ENCODE measurements at regions not wholly inside any gene's neighbourhood (a gene's known extent, or its start where the extent isn't known, plus 50 kb on each side); places are given as distances from the start of the nearest gene placed in this dataset.

- Mint-ChIP-seq H3K27ac (no peak overlapping the region), H3K4me3 (no peak overlapping the region), H3K9me3 (no peaks in the 10 kb centered on the region), H3K27me3 (no peaks in the 10 kb centered on the region), H3K36me3 (no peaks in the 10 kb centered on the region), H3K4me1 (ENCODE audit: low read depth) (no peaks in the 10 kb centered on the region)
- DNase-seq, result no peak
- intact Hi-C loops (cut with micrococcal nuclease), result no loop called here
- CTCF ChIA-PET, result no interaction called here
- POLR2A ChIA-PET, result no interaction called here
These were observed 316.4 kb upstream of the GRIN3A start for GRCh38 chr9:102054811-102055210.

DNA sequence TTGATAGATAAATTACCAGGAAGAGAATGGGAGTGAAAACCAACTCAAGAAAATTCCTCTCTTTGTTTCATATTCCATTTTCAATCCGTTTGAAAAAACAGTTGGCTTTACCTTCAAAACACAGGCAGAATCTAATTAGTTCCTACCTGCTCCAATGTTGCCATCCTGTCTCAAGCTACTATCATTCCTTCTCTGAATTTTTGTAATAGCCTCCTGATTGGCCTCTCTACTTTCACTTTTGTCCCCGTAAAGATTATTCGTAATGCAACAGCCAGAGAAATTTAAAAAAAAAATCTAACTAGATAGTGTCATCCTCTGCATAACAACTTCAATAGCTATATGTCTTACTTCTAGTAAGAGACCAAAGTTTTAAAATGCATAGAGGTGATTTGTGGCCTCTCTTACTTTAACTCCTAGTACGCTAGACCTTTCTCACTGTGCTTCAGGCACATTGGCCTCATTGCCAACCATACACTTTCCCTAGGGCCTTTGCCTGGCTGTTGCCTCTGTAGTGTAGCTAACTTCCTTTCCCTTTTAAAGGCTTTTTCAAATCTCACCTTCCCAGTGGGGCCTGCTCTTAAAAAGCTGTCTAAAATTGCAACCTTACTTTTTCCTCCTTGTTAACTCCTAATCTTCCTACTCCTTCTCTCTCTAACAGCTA, 311.3 kb upstream of the GRIN3A start:
- CTCF ChIA-PET, result no interaction called here
- Mint-ChIP-seq H3K9me3 (no peaks in the 10 kb centered on the region), H3K36me3 (no peaks in the 10 kb centered on the region), H3K4me1 (ENCODE audit: low read depth) (no peaks in the 10 kb centered on the region), H3K27ac (no peak overlapping the region), H3K27me3 (no peaks in the 10 kb centered on the region), H3K4me3 (no peak overlapping the region)
- DNase-seq, result no peak
- POLR2A ChIA-PET, result no interaction called here
- intact Hi-C loops (cut with micrococcal nuclease), result no loop called here

DNA sequence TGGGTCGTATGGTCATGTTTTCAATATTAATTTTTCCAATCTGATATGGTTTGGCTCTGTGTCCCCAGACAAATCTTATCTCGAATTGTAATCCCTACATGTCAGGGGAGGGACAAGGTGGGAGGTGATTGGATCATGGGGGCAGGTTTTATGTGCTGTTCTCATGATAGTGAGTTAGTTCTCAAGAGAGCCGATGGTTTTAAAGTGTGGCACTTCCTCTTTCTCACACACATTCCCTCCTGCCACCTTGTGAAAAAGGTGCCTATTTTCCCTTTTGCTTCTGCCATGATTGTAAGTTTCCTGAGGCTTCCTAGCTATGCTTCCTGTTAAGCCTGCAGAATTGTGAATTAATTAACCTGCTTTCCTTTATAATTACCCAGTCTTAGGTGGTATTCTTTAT, 309.1 kb upstream of the GRIN3A start:
- no peaks in the 10 kb centered on the region for H3K4me1 Mint-ChIP-seq (ENCODE audit: low read depth)
- no peak overlapping the region for H3K4me3 Mint-ChIP-seq
- no peak overlapping the region for H3K27ac Mint-ChIP-seq
- intact Hi-C loops (cut with micrococcal nuclease), result no loop called here
- ChIA-PET CTCF (no interaction called here), POLR2A (no interaction called here)
- H3K27me3 Mint-ChIP-seq, result no peaks in the 10 kb centered on the region
- H3K36me3 Mint-ChIP-seq, result no peaks in the 10 kb centered on the region
- no peak for DNase-seq
- H3K9me3 Mint-ChIP-seq, result no peaks in the 10 kb centered on the region

DNA sequence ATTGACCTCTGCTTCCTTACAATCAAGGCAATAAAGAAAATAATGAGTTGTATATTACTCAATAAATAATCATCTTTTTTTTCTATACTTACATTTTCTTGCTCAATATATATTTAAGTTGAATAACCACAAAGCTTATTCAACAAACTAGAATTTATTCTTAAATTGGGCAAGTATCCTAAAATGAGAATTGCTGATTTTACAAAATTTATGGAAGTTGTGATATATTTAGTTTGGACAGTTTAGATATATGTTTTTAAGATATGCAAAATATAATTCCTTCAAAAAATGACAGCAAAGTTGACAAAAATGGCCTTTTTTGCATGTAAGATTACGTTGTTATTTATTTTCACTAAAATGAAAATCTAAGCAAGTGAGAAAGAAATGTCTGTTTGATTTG, 305.7 kb upstream of the GRIN3A start:
- H3K4me1 Mint-ChIP-seq (ENCODE audit: low read depth), result no peaks in the 10 kb centered on the region
- no peak for DNase-seq
- intact Hi-C loops (cut with micrococcal nuclease), result no loop called here
- H3K4me3 Mint-ChIP-seq, result no peak overlapping the region
- ChIA-PET POLR2A (no interaction called here), CTCF (no interaction called here)
- H3K9me3 Mint-ChIP-seq, result no peaks in the 10 kb centered on the region
- H3K27me3 Mint-ChIP-seq, result no peaks in the 10 kb centered on the region
- no peaks in the 10 kb centered on the region for H3K36me3 Mint-ChIP-seq
- no peak overlapping the region for H3K27ac Mint-ChIP-seq

DNA sequence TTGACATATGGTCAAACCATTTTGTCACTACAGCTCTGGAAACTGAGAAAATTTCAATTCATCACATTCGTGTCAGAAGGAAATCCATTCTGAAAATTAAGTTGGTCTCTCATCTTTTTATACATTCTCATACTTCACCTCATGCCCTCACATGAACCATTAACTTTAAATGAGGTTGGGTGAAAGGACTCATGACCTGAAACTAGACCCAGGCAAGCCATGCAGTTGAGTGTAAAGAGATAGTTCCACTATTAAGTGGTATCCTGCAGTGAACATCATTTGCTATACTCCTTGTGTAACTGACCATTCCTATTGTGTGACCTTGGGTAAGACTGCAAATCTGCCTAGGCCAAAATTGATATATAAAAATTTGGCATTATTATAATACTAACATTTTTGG, 299.6 kb upstream of the GRIN3A start:
- intact Hi-C loops (cut with micrococcal nuclease), result no loop called here
- H3K4me1 Mint-ChIP-seq (ENCODE audit: low read depth), result no peaks in the 10 kb centered on the region
- H3K36me3 Mint-ChIP-seq, result no peaks in the 10 kb centered on the region
- no peaks in the 10 kb centered on the region for H3K27me3 Mint-ChIP-seq
- no peak overlapping the region for H3K27ac Mint-ChIP-seq
- H3K9me3 Mint-ChIP-seq, result no peaks in the 10 kb centered on the region
- H3K4me3 Mint-ChIP-seq, result no peak overlapping the region
- POLR2A ChIA-PET, result no interaction called here
- no peak for DNase-seq
- CTCF ChIA-PET, result no interaction called here

DNA sequence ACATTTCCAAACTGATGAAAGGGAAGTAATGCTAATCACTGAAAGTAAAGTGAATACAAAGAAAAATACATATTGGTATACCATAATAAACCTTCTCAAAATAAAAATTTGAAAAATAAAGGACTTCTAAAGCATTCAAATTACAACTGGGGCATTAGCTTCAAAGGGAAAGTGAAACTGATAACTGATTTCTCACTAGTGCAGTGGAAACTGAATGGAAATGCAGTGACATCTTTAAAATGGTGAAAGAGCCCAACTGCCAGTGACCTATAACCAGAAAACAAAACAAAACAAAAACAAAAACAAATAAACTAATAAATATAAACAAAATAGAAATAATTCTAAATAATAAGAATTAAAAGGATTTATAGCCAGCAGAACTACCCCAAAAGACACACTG, 297.5 kb upstream of the GRIN3A start:
- no peaks in the 10 kb centered on the region for H3K9me3 Mint-ChIP-seq
- intact Hi-C loops (cut with micrococcal nuclease), result no loop called here
- DNase-seq, result no peak
- H3K27me3 Mint-ChIP-seq, result no peaks in the 10 kb centered on the region
- H3K4me1 Mint-ChIP-seq (ENCODE audit: low read depth), result no peaks in the 10 kb centered on the region
- no peaks in the 10 kb centered on the region for H3K36me3 Mint-ChIP-seq
- ChIA-PET POLR2A (no interaction called here), CTCF (no interaction called here)
- H3K4me3 Mint-ChIP-seq, result no peak overlapping the region
- no peak overlapping the region for H3K27ac Mint-ChIP-seq

GRCh38 chr9:102032614-102033013, 294.2 kb upstream of the GRIN3A start:
- no peak for DNase-seq
- ChIA-PET CTCF (no interaction called here), POLR2A (interaction anchor here (0.6 kb wide), 1 partner anchor 10 kb away, joined by 3 read pairs; no protein-coding TSS in a partner anchor)
- intact Hi-C loops (cut with micrococcal nuclease), result no loop called here
- Mint-ChIP-seq H3K27me3 (no peaks in the 10 kb centered on the region), H3K36me3 (no peaks in the 10 kb centered on the region), H3K4me3 (no peak overlapping the region), H3K4me1 (ENCODE audit: low read depth) (no peaks in the 10 kb centered on the region), H3K9me3 (no peaks in the 10 kb centered on the region), H3K27ac (no peak overlapping the region)

- DNase-seq, result no peak
- H3K4me3 Mint-ChIP-seq, result no peak overlapping the region
- no peaks in the 10 kb centered on the region for H3K36me3 Mint-ChIP-seq
- H3K4me1 Mint-ChIP-seq (ENCODE audit: low read depth), result no peaks in the 10 kb centered on the region
- POLR2A ChIA-PET, result no interaction called here
- no peak overlapping the region for H3K27ac Mint-ChIP-seq
- H3K9me3 Mint-ChIP-seq, result no peaks in the 10 kb centered on the region
- CTCF ChIA-PET, result no interaction called here
- H3K27me3 Mint-ChIP-seq, result no peaks in the 10 kb centered on the region
- intact Hi-C loops (cut with micrococcal nuclease), result no loop called here
These were observed 262.5 kb upstream of the GRIN3A start for GRCh38 chr9:102000956-102001355.

DNA sequence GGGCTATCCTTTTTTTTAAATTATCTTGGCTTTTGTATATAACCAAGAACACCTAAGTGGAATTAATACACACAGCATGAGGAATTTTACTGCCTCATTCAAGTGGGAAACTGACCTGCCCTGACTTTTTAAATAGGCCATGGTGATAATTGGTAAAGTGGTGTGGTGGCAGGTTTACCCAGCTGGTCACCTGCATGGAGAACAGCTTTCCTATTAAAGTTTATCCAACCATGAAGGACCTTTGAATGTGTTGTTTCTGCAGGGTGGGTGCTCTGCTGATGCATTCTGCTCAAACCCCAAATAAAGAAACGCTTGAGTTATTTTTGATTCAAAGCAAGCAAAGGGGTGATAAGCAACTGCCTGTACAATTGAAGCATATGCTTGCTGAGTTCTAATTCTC, 261.0 kb upstream of the GRIN3A start:
- no peak overlapping the region for H3K4me3 Mint-ChIP-seq
- intact Hi-C loops (cut with micrococcal nuclease), result no loop called here
- no peak for DNase-seq
- H3K27me3 Mint-ChIP-seq, result no peaks in the 10 kb centered on the region
- CTCF ChIA-PET, result no interaction called here
- H3K36me3 Mint-ChIP-seq, result no peaks in the 10 kb centered on the region
- no peak overlapping the region for H3K27ac Mint-ChIP-seq
- POLR2A ChIA-PET, result no interaction called here
- no peaks in the 10 kb centered on the region for H3K4me1 Mint-ChIP-seq (ENCODE audit: low read depth)
- H3K9me3 Mint-ChIP-seq, result no peaks in the 10 kb centered on the region

- no peaks in the 10 kb centered on the region for H3K9me3 Mint-ChIP-seq
- H3K4me1 Mint-ChIP-seq (ENCODE audit: low read depth), result no peaks in the 10 kb centered on the region
- no peaks in the 10 kb centered on the region for H3K36me3 Mint-ChIP-seq
- H3K4me3 Mint-ChIP-seq, result no peak overlapping the region
- H3K27ac Mint-ChIP-seq, result no peak overlapping the region
- DNase-seq, result no peak
- intact Hi-C loops (cut with micrococcal nuclease), result no loop called here
- H3K27me3 Mint-ChIP-seq, result no peaks in the 10 kb centered on the region
- ChIA-PET CTCF (no interaction called here), POLR2A (no interaction called here)
These were observed 256.8 kb upstream of the GRIN3A start for GRCh38 chr9:101995231-101995630.

DNA sequence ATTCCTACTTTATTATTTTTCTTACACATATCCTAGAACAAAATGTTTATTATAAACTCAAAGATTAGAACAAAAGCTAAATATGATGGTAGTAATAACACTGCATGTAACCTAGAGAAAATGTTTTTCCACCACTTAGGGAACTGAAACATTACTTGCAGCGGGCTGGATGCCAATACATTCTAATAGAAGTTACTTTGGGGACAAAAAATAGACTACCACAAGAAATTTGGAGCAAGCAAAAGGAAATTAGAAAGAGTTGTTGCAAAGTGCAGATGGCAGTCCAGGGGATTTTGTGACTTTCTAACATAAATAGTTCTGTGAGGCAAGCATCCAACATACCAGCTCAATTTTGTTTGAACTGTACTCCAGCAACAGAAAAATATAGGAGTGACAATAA, 255.3 kb upstream of the GRIN3A start:
- Mint-ChIP-seq H3K27me3 (no peaks in the 10 kb centered on the region), H3K36me3 (no peaks in the 10 kb centered on the region), H3K4me3 (no peak overlapping the region), H3K9me3 (no peaks in the 10 kb centered on the region), H3K27ac (no peak overlapping the region), H3K4me1 (ENCODE audit: low read depth) (no peaks in the 10 kb centered on the region)
- no peak for DNase-seq
- ChIA-PET POLR2A (no interaction called here), CTCF (no interaction called here)
- intact Hi-C loops (cut with micrococcal nuclease), result no loop called here

- DNase-seq, result no peak
- ChIA-PET POLR2A (no interaction called here), CTCF (no interaction called here)
- no peaks in the 10 kb centered on the region for H3K9me3 Mint-ChIP-seq
- H3K4me3 Mint-ChIP-seq, result no peak overlapping the region
- intact Hi-C loops (cut with micrococcal nuclease), result no loop called here
- no peaks in the 10 kb centered on the region for H3K4me1 Mint-ChIP-seq (ENCODE audit: low read depth)
- H3K36me3 Mint-ChIP-seq, result no peaks in the 10 kb centered on the region
- no peaks in the 10 kb centered on the region for H3K27me3 Mint-ChIP-seq
- no peak overlapping the region for H3K27ac Mint-ChIP-seq
These were observed 253.5 kb upstream of the GRIN3A start for GRCh38 chr9:101991926-101992325.

DNA sequence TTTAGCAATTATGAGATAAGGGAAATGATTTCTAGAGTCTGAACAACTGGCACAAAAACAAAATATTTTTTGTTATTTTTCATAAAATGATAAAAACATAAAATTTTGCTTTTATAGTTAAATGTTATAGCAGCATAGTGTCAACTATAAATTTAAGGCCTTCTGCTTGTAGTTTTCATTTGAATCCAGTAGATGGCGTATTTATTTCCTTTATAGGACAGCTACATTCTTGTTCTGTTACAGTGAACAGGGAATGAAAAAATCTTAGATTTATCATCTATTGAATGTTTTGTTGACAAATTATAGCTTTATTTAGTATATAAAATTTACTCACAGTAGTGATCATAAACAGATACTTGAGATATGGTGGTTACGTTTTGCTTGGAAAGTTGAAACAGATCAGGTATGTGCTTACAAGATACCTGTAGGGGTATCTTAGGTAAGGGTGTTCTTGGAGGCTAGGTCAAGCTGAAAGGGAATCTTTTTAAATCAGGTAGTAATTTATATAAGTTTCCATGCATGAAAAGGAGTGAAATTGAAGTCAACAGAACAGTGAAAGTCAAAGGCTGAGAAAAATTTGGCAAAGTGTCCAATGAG, 239.3 kb upstream of the GRIN3A start:
- Mint-ChIP-seq H3K9me3 (no peaks in the 10 kb centered on the region), H3K4me1 (ENCODE audit: low read depth) (no peaks in the 10 kb centered on the region), H3K27me3 (no peaks in the 10 kb centered on the region), H3K4me3 (no peak overlapping the region), H3K27ac (no peak overlapping the region), H3K36me3 (no peaks in the 10 kb centered on the region)
- CTCF ChIA-PET, result interaction anchor here (0.6 kb wide), 1 partner anchor 1342 kb away, joined by 3 read pairs; no protein-coding TSS in a partner anchor
- intact Hi-C loops (cut with micrococcal nuclease), result loop anchor here (5.0 kb wide), 1 partner anchor 375 kb away; no protein-coding TSS in a partner anchor
- DNase-seq, result no peak
- POLR2A ChIA-PET, result no interaction called here
